ENCODE measurements at regions not wholly inside any gene's neighbourhood (a gene's known extent, or its start where the extent isn't known, plus 50 kb on each side); places are given as distances from the start of the nearest gene placed in this dataset.

DNA sequence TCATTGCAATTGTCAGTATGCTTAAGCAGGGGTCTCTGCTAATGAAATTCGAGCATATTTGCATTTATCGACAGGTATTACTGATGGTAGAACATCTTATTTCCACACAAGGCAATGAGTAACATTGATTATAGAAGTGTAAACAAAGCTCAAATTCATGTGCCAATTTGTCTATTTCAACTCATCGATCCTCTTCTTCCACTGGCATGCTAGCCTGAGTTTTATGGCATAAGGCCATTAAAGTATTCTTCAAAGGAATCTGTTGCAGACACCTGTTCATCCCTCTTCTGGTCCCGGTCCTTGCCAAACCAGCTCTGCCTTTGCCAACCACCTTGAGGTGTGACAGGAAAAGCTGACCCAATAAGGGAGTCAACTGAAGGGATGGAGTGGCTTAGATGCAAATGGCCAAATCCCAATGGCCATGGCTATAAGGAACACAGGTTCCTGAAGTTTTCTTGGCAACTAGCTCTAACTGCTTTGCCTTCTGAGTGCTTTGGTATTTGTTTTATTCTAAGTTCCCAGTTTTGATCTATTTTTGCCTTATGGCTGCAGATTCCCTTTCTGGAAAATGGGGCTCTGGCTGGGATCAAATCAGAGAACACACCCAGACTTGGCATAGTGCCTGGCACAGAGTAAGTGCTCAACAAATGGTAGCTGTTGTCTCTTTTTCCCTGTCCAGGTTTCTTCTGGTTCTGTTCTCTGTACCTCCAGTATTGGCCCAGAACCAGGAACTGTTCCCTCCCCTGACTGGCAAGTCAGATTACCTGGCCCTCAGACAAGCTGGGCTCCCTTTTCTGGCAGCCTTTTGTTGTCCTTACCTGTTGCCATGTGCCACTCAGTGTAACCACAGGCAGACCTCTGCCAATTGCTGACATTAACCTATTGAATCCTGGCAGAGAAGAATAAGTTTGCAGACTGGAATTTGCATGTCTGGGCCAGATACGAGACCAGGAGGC lies 63.1 kb downstream of the RTL9 start:
- TF ChIP-seq, protein P1, sequence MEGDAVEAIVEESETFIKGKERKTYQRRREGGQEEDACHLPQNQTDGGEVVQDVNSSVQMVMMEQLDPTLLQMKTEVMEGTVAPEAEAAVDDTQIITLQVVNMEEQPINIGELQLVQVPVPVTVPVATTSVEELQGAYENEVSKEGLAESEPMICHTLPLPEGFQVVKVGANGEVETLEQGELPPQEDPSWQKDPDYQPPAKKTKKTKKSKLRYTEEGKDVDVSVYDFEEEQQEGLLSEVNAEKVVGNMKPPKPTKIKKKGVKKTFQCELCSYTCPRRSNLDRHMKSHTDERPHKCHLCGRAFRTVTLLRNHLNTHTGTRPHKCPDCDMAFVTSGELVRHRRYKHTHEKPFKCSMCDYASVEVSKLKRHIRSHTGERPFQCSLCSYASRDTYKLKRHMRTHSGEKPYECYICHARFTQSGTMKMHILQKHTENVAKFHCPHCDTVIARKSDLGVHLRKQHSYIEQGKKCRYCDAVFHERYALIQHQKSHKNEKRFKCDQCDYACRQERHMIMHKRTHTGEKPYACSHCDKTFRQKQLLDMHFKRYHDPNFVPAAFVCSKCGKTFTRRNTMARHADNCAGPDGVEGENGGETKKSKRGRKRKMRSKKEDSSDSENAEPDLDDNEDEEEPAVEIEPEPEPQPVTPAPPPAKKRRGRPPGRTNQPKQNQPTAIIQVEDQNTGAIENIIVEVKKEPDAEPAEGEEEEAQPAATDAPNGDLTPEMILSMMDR (conservative IDR thresholded peaks at IDR 0.05; ENCODE audit: low read depth, low read length) = no peak
- no peak for DNase-seq (ENCODE audit: low read depth)
- H3K4me3 ChIP-seq (ENCODE audit: low read depth, low read length) = no peak overlapping the region

DNA sequence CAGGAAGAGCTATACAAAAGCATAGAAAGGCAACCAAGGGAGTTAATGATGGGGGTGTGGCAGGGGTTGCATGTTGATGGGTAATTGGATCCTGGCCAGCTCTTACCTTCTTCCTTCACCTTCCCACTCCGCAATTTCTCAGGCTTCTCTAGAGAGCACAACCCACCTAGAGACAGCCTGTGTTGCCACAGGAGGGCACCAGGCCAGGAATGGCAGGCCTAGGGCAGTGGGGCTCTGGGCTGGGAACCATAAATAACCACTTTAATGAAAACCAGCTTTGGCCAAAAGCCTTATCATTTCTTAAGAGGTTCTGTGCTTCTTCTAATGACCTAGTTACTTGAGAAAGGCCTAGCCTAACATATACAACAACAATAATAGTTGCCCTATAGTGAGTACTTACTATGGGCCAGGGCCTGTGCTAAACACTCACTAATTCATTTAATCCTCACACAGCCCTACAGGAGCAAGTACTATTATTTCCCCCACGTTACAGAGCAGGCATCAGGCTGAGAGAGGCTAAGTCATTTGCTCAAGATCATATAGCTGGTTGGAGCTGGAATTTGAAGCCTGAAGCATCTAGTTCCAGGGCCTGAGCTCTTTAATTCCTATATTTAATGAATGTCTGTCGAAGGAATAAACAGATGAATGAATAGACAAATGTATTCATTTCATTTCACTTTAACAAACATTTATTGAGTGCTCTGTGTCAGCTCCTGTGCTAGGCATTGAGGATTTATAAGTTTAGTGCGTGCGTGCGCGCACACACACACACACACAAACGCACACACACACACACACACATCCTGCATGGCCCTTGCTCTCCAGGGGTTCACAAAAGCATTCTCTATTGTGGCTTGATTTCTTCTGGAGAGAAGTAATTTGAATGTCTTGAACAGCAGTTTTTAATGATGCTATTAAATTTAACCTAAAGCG lies 66.8 kb downstream of the RTL9 start:
- DNase-seq (ENCODE audit: low read depth) = no peak
- TF ChIP-seq, protein P1 (conservative IDR thresholded peaks at IDR 0.05; ENCODE audit: low read depth, low read length) = no peak
- H3K4me3 ChIP-seq (ENCODE audit: low read depth, low read length) = no peak overlapping the region

DNA sequence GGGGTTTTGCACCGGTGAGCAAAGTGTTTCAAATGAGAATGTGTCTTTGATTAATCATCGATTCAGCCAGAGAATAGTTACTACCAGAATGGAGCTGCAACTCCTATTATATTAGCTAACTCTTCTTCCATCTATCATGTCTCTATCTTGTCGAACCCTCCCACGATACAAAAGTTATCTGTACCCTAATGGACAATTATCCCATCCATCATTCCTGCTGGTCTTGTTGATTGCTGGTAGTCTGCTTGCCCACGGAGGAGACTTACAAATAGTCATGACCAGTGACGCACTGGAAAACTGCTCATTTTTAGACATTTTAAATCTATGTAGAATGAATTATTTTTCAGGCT lies 67.5 kb downstream of the RTL9 start:
- no peak overlapping the region for H3K4me3 ChIP-seq (ENCODE audit: low read depth, low read length)
- TF ChIP-seq, protein P1 (conservative IDR thresholded peaks at IDR 0.05; ENCODE audit: low read depth, low read length) = no peak
- DNase-seq (ENCODE audit: low read depth) = no peak

DNA sequence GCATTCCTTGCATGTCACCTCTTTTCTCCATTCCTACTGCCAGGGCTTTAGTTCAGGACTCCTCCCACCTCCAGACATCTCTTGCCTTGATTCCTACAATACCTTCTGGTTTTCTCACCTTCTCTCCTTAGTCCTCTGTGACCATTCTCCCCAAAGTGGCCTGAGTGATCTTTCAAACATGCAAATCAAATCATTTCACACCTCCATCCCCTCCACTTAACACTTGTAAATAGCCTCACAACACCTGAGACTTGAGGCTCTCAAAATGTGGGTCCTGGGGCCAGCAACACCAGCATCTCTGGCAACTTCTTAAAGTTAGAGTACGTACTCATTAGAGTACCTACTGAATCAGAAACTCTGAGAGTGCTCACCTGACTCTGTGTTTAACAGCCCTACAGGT lies 68.4 kb downstream of the RTL9 start:
- no peak overlapping the region for H3K4me3 ChIP-seq (ENCODE audit: low read depth, low read length)
- TF ChIP-seq, protein P1 (conservative IDR thresholded peaks at IDR 0.05; ENCODE audit: low read depth, low read length) = no peak
- no peak for DNase-seq (ENCODE audit: low read depth)

DNA sequence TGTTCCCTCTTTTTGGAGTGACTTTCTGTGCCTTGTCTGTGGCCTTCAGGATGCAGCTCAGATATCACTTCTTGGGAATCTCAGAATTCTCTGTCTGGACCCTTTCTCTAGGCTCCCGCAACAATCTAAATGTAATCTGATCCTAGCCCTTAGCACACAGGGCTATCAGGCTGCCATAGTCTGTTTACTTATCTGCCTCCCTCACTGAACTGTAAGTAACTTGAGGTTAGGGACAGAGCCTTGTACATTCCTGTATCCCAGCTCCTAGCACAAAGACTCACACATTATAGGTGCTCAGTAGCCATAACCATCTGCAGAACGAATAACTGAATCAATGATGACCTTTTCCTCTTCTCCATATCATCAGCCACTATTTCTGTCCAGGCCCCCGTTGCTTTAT lies 69.5 kb downstream of the RTL9 start:
- DNase-seq (ENCODE audit: low read depth) = no peak
- no peak overlapping the region for H3K4me3 ChIP-seq (ENCODE audit: low read depth, low read length)
- TF ChIP-seq, protein P1 (conservative IDR thresholded peaks at IDR 0.05; ENCODE audit: low read depth, low read length) = no peak

DNA sequence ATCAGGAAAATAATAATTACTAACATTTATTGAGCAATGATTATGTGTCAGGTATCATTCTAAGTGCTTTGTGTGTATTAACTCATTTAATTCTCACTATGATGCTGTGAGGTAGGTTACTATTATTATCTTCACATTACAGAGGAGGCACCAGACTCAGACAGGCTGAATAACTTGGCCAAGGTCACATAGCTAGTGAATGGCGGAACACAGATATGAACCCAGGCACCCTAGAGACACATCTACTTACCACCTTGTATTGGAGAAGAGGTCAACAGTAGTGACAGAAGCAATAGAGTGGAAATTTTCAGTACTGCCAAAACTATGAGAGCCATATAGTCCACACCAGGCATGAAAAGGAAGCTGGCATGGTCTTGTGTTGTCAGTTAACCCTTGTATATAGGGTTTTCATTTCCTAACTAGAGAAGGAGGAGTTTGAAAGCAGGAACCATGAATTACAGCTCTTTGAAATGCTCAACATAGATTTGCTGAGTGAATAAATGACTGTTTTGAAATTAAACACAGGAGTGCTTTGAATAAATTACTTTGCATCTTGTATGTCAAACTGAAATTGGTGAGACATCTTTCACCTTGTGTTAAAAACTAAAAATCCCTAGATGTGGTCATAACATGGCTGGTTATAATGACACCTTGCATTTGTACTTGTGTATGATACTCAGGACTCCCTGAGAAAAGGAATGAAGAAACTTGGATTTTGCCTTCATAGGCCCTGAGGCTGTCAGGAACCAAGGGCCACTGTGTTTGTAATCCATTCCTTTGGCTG lies 71.8 kb downstream of the RTL9 start:
- no peak for DNase-seq (ENCODE audit: low read depth)
- no peak overlapping the region for H3K4me3 ChIP-seq (ENCODE audit: low read depth, low read length)
- TF ChIP-seq, protein P1 (conservative IDR thresholded peaks at IDR 0.05; ENCODE audit: low read depth, low read length) = no peak
